SU-DHL-6 (cell line): ENCODE measurements at regions not wholly inside any gene's neighbourhood (a gene's known extent, or its start where the extent isn't known, plus 50 kb on each side); places are given as distances from the start of the nearest gene placed in this dataset.

Experiments
- H2AFZ ChIP-seq: fragments of 200-600 bp; sonication (generic); 2 replicates; pipeline ENCODE4 v1.6.1; 2014; ENCODE audit warnings: low read depth, mild to moderate bottlenecking, moderate library complexity, mixed read lengths, antibody characterized with exemption, low read length; ENCODE audit not compliant: severe bottlenecking
- H3F3A ChIP-seq: fragments of 200-600 bp; shearing (Covaris generic); 2 replicates; pipeline ENCODE4 v1.6.0; 2016; ENCODE audit warnings: antibody characterized with exemption, mild to moderate bottlenecking; ENCODE audit not compliant: insufficient read depth
- H3K27ac ChIP-seq: fragments of 200-600 bp; sonication (generic); 2 replicates; pipeline ENCODE4 v1.5.1; 2016; ENCODE audit warnings: low read depth, mild to moderate bottlenecking, low read length, moderate library complexity, mixed read lengths
- H3K27me3 ChIP-seq: fragments of 200-600 bp; sonication (generic), shearing (Covaris generic); 2 replicates; pipeline ENCODE4 v1.6.0; 2014; ENCODE audit warnings: mild to moderate bottlenecking, low read length
- H3K36me3 ChIP-seq: fragments of 200-600 bp; sonication (generic); 2 replicates; pipeline ENCODE4 v1.6.1; 2014; ENCODE audit warnings: mild to moderate bottlenecking, low read length, mixed read lengths
- H3K4me2 ChIP-seq: fragments of 300-600, 200-600 bp; shearing (Covaris generic), sonication (generic); 2 replicates; pipeline ENCODE4 v1.6.0; 2014; ENCODE audit warnings: low read length, low read depth, mild to moderate bottlenecking; ENCODE audit not compliant: poor library complexity, severe bottlenecking
- H3K4me3 ChIP-seq: fragments of 200-600 bp; sonication (generic); 2 replicates; pipeline ENCODE4 v1.5.1; 2014; ENCODE audit warnings: antibody characterized with exemption, low read length, mild to moderate bottlenecking, mixed read lengths; ENCODE audit not compliant: insufficient read depth, poor library complexity, severe bottlenecking
- H3K79me2 ChIP-seq: fragments of 200-600 bp; sonication (generic); 2 replicates; pipeline ENCODE4 v1.6.1; 2014; ENCODE audit warnings: mild to moderate bottlenecking, low read length, moderate library complexity; ENCODE audit not compliant: insufficient read depth
- H3K9ac ChIP-seq: fragments of 200-600 bp; sonication (generic); 2 replicates; pipeline ENCODE4 v1.7.0; 2014; ENCODE audit warnings: mild to moderate bottlenecking, low read length
- H3K9me2 ChIP-seq: fragments of 200-600 bp; sonication (generic); replicated peaks from 2 replicates; pipeline ENCODE4 v1.6.1; 2014; ENCODE audit warnings: low read length; ENCODE audit not compliant: insufficient read depth
- H3K9me3 ChIP-seq: fragments of 200-600 bp; sonication (generic); 2 replicates; pipeline ENCODE4 v1.6.1; 2014; ENCODE audit warnings: low read length, mixed read lengths; ENCODE audit not compliant: insufficient read depth
- H4K20me1 ChIP-seq: fragments of 200-600 bp; sonication (generic); 2 replicates; pipeline ENCODE4 v1.6.1; 2014; ENCODE audit warnings: low read depth, mild to moderate bottlenecking, antibody characterized with exemption, low read length, moderate library complexity, mixed read lengths
- CTCF ChIP-seq: fragments of 200-600 bp; sonication (generic); IDR thresholded peaks from one replicate; pipeline ENCODE4 v1.5.1; 2017; ENCODE audit warnings: antibody characterized with exemption, mild to moderate bottlenecking, low read length, moderate library complexity; ENCODE audit not compliant: insufficient read depth, poor library complexity, severe bottlenecking
- EZH2phosphoT487 ChIP-seq: fragments of 200-600 bp; sonication (generic), shearing (Covaris generic); conservative IDR thresholded peaks from 2 replicates; pipeline ENCODE4 v1.6.1; 2018; ENCODE audit warnings: mild to moderate bottlenecking, antibody characterized with exemption, low read length, moderate library complexity, mixed read lengths

- Histone ChIP-seq H3K36me3 (no peaks in the 10 kb centered on the region), H3K9me2 (no peaks in the 10 kb centered on the region), H2AFZ (no peak overlapping the region), H3K4me2 (no peak overlapping the region), H3K79me2 (no peaks in the 10 kb centered on the region), H3K27me3 (no peaks in the 10 kb centered on the region), H3K4me3 (no peak overlapping the region), H3K9me3 (no peaks in the 10 kb centered on the region), H3K9ac (no peak overlapping the region), H3F3A (no peaks in the 10 kb centered on the region), H4K20me1 (no peaks in the 10 kb centered on the region), H3K27ac (no peak overlapping the region)
- no peak for TF ChIP-seq EZH2phosphoT487
- TF ChIP-seq CTCF = no peak
Measured at GRCh38 chr21:43328958-43329691, 97.8 kb downstream of the SIK1 start.

GRCh38 chr21:43328185-43328957 lies 98.6 kb downstream of the SIK1 start:
- H3K4me2 ChIP-seq = no peak overlapping the region
- no peaks in the 10 kb centered on the region for H3K79me2 ChIP-seq
- H2AFZ ChIP-seq = no peak overlapping the region
- no peaks in the 10 kb centered on the region for H3K36me3 ChIP-seq
- no peaks in the 10 kb centered on the region for H3K27me3 ChIP-seq
- no peak for TF ChIP-seq EZH2phosphoT487
- TF ChIP-seq CTCF = no peak
- H4K20me1 ChIP-seq = no peaks in the 10 kb centered on the region
- no peaks in the 10 kb centered on the region for H3F3A ChIP-seq
- no peak overlapping the region for H3K27ac ChIP-seq
- H3K4me3 ChIP-seq = no peak overlapping the region
- no peaks in the 10 kb centered on the region for H3K9me3 ChIP-seq
- no peak overlapping the region for H3K9ac ChIP-seq
- no peaks in the 10 kb centered on the region for H3K9me2 ChIP-seq

GRCh38 chr21:43325968-43326715 lies 100.8 kb downstream of the SIK1 start:
- Histone ChIP-seq H3K9ac (no peak overlapping the region), H3K79me2 (no peaks in the 10 kb centered on the region), H3K9me3 (no peaks in the 10 kb centered on the region), H3F3A (no peaks in the 10 kb centered on the region), H3K4me2 (no peak overlapping the region), H3K36me3 (no peaks in the 10 kb centered on the region), H3K27me3 (no peaks in the 10 kb centered on the region), H3K4me3 (no peak overlapping the region), H3K9me2 (no peaks in the 10 kb centered on the region), H3K27ac (no peak overlapping the region), H2AFZ (no peak overlapping the region), H4K20me1 (no peaks in the 10 kb centered on the region)
- TF ChIP-seq CTCF = no peak
- TF ChIP-seq EZH2phosphoT487 = no peak
